ENCODE measurements at regions not wholly inside any gene's neighbourhood (a gene's known extent, or its start where the extent isn't known, plus 50 kb on each side); places are given as distances from the start of the nearest gene placed in this dataset.
A peak's percentile ranks its signal among the peaks of the same experiment; 100 is the strongest.
"Not testable (repeated sequence)": the region's sequence is repeated elsewhere in the genome, so short reads cannot be mapped to it uniquely, and the experiment has no call there.

- no peak for DNase-seq
Observed at GRCh38 chr7:49618028-49618427, 155.4 kb upstream of the VWC2 start.

- no peak for DNase-seq
Observed at GRCh38 chr7:49623943-49624342, 149.5 kb upstream of the VWC2 start.

- no peak for DNase-seq
Observed at GRCh38 chr7:49624611-49625010, 148.8 kb upstream of the VWC2 start.

- DNase-seq = no peak
Observed at GRCh38 chr7:49630513-49630912, 142.9 kb upstream of the VWC2 start.

GRCh38 chr7:49631071-49631815 is 142.2 kb upstream of the VWC2 start:
- DNase-seq = no peak

GRCh38 chr7:49631960-49632359 is 141.5 kb upstream of the VWC2 start:
- DNase-seq = no peak

- DNase-seq = no peak
Observed at GRCh38 chr7:49635800-49636199, 137.6 kb upstream of the VWC2 start.

- no peak for DNase-seq
Observed at GRCh38 chr7:49636400-49636799, 137.0 kb upstream of the VWC2 start.

- no peak for DNase-seq
Observed at GRCh38 chr7:49638166-49638565, 135.3 kb upstream of the VWC2 start.

GRCh38 chr7:49639068-49639593 is 134.3 kb upstream of the VWC2 start:
- DNase-seq = no peak

- no peak for DNase-seq
Observed at GRCh38 chr7:49639808-49640207, 133.6 kb upstream of the VWC2 start.

GRCh38 chr7:49643321-49643720 is 130.1 kb upstream of the VWC2 start:
- DNase-seq = no peak

GRCh38 chr7:49643736-49644135 is 129.7 kb upstream of the VWC2 start:
- DNase-seq = no peak

- DNase-seq = peak; percentile 15
Observed at GRCh38 chr7:49644396-49645166, 128.9 kb upstream of the VWC2 start.

- no peak for DNase-seq
Observed at GRCh38 chr7:49645296-49645695, 128.1 kb upstream of the VWC2 start.

- DNase-seq = no peak
Observed at GRCh38 chr7:49660170-49660783, 113.2 kb upstream of the VWC2 start.

GRCh38 chr7:49660976-49661375 is 112.5 kb upstream of the VWC2 start:
- no peak for DNase-seq

GRCh38 chr7:49665963-49666362 is 107.5 kb upstream of the VWC2 start:
- not testable (repeated sequence) for DNase-seq

GRCh38 chr7:49666764-49667163 is 106.7 kb upstream of the VWC2 start:
- DNase-seq = no peak

- no peak for DNase-seq
Observed at GRCh38 chr7:49669285-49669684, 104.2 kb upstream of the VWC2 start.

GRCh38 chr7:49669692-49670260 is 103.7 kb upstream of the VWC2 start:
- DNase-seq = no peak

GRCh38 chr7:49670991-49671390 is 102.4 kb upstream of the VWC2 start:
- no peak for DNase-seq

- DNase-seq = no peak
Observed at GRCh38 chr7:49692516-49692915, 80.9 kb upstream of the VWC2 start.

All from DMS79 treated with DMSO at 0.1 percent for 48 hours (cell line).